ENCODE measurements at regions not wholly inside any gene's neighbourhood (a gene's known extent, or its start where the extent isn't known, plus 50 kb on each side); places are given as distances from the start of the nearest gene placed in this dataset.

- TF ChIP-seq CTCF (IDR thresholded peaks at IDR 0.05) (no peak), POLR2A (IDR thresholded peaks at IDR 0.05) (no peak)
Measured at GRCh38 chr2:12421046-12421445, 295.7 kb upstream of the TRIB2 start.

Measured in right lobe of liver (tissue), 4 donors.